Left colon (tissue), 2 donors: ENCODE measurements at regions not wholly inside any gene's neighbourhood (a gene's known extent, or its start where the extent isn't known, plus 50 kb on each side); places are given as distances from the start of the nearest gene placed in this dataset.
"Not testable (repeated sequence)": the region's sequence is repeated elsewhere in the genome, so short reads cannot be mapped to it uniquely, and the experiment has no call there.

Experiments
- ATAC-seq: fragments of 200-7000 bp; cut with Tn5 transposase; one replicate; pipeline ENCODE4 v1.9.1; 2020; ENCODE audit warnings: mild to moderate bottlenecking, moderate library complexity
- DNase-seq, 2 donors: peaks; one replicate each; pipeline ENCODE4 v3.0.0-alpha.2; 2020
- intact Hi-C, 2 donors: fragments of 100-400 bp; cut with DNase I in 1 of 2; cut with micrococcal nuclease in 1 of 2; formaldehyde crosslinking; loops; one replicate each; pipeline versions ENCODE4 v1.11.2 to v1.14.0; 2022; cut with DNase I, micrococcal nuclease
- donor health status: DM: no; HTN: no; CAD: no.
- donor health status: DM: yes; HTN: yes; CAD: no.

GRCh38 chr1:30249446-30250337 lies 473.7 kb downstream of the MATN1 start:
- intact Hi-C loops: no loop called here
- ATAC-seq: no peak
- no peak for DNase-seq

- ATAC-seq: no peak
- intact Hi-C loops: no loop called here
- no peak for DNase-seq
These were observed 474.6 kb downstream of the MATN1 start for GRCh38 chr1:30248774-30249173.

- DNase-seq (no peak), ATAC-seq (no peak)
- intact Hi-C loops: no loop called here
These were observed 475.0 kb downstream of the MATN1 start for GRCh38 chr1:30248373-30248772.

- intact Hi-C loops: no loop called here
These were observed 478.6 kb downstream of the MATN1 start for GRCh38 chr1:30244801-30245200.

GRCh38 chr1:30242722-30243457 lies 480.5 kb downstream of the MATN1 start:
- intact Hi-C loops: no loop called here
- DNase-seq (no peak), ATAC-seq (no peak)

More at GRCh38 chr1:30244801-30245200, 478.6 kb downstream of the MATN1 start:
- DNase-seq (no peak), ATAC-seq (no peak)

- intact Hi-C loops: no loop called here
- DNase-seq (no peak), ATAC-seq (no peak)
These were observed 481.2 kb downstream of the MATN1 start for GRCh38 chr1:30242168-30242567.

GRCh38 chr1:30241681-30242080 lies 481.7 kb downstream of the MATN1 start:
- ATAC-seq: no peak
- DNase-seq: no peak
- intact Hi-C loops: no loop called here

GRCh38 chr1:30234091-30234490 lies 489.3 kb downstream of the MATN1 start:
- no peak for ATAC-seq
- no peak for DNase-seq
- intact Hi-C loops: no loop called here

- ATAC-seq (no peak), DNase-seq (peak in 1 of 2 donors; percentile 7)
- intact Hi-C loops: no loop called here
These were observed 491.0 kb downstream of the MATN1 start for GRCh38 chr1:30232288-30232899.

- intact Hi-C loops: no loop called here
- no peak for DNase-seq
These were observed 493.4 kb downstream of the MATN1 start for GRCh38 chr1:30229960-30230359.

GRCh38 chr1:30229557-30229956 lies 493.8 kb downstream of the MATN1 start:
- ATAC-seq: no peak
- intact Hi-C loops: no loop called here
- DNase-seq: no peak

More at GRCh38 chr1:30229960-30230359, 493.4 kb downstream of the MATN1 start:
- ATAC-seq: no peak

- DNase-seq (no peak), ATAC-seq (no peak)
- intact Hi-C loops: no loop called here
These were observed 496.7 kb downstream of the MATN1 start for GRCh38 chr1:30226648-30227047.

GRCh38 chr1:30225357-30225756 lies 498.0 kb downstream of the MATN1 start:
- no peak for DNase-seq
- no peak for ATAC-seq
- intact Hi-C loops: no loop called here

GRCh38 chr1:30219675-30220074 lies 503.7 kb downstream of the MATN1 start:
- intact Hi-C loops: no loop called here
- ATAC-seq (no peak), DNase-seq (no peak)

- ATAC-seq (no peak), DNase-seq (no peak)
- intact Hi-C loops: no loop called here
These were observed 504.9 kb downstream of the MATN1 start for GRCh38 chr1:30218438-30218837.

- ATAC-seq: no peak
- DNase-seq: no peak
These were observed 506.8 kb downstream of the MATN1 start for GRCh38 chr1:30216602-30217001.

GRCh38 chr1:30213936-30214335 lies 509.4 kb downstream of the MATN1 start:
- no peak for ATAC-seq
- no peak for DNase-seq
- intact Hi-C loops: no loop called here

More at GRCh38 chr1:30216602-30217001, 506.8 kb downstream of the MATN1 start:
- intact Hi-C loops: no loop called here

- DNase-seq, ATAC-seq, intact Hi-C loops: not testable (repeated sequence)
These were observed 515.4 kb downstream of the MATN1 start for GRCh38 chr1:30207962-30208361.

- DNase-seq, ATAC-seq, intact Hi-C loops: not testable (repeated sequence)
These were observed 516.8 kb downstream of the MATN1 start for GRCh38 chr1:30206631-30207030.

- intact Hi-C loops, DNase-seq, ATAC-seq: not testable (repeated sequence)
These were observed 518.5 kb downstream of the MATN1 start for GRCh38 chr1:30204916-30205315.
